Hepatocyte (in vitro differentiated cells): ENCODE measurements at regions not wholly inside any gene's neighbourhood (a gene's known extent, or its start where the extent isn't known, plus 50 kb on each side); places are given as distances from the start of the nearest gene placed in this dataset.

Experiments
- DNase-seq: peaks from one replicate; pipeline ENCODE4 v3.0.0-alpha.2; 2016; ENCODE audit warnings: low spot score
- H2AFZ ChIP-seq: fragments of 200-600 bp; sonication (generic); 2 replicates; pipeline ENCODE4 v1.6.0; 2016; ENCODE audit warnings: antibody characterized with exemption, mild to moderate bottlenecking
- H3K27ac ChIP-seq: fragments of 200-600 bp; sonication (generic); 2 replicates; pipeline ENCODE4 v1.5.1; 2016; ENCODE audit warnings: mild to moderate bottlenecking
- H3K27me3 ChIP-seq: fragments of 200-600 bp; sonication (generic); 2 replicates; pipeline ENCODE4 v1.6.1; 2016
- H3K36me3 ChIP-seq: fragments of 200-600 bp; sonication (generic); replicated peaks from 2 replicates; pipeline ENCODE4 v1.5.1; 2016; ENCODE audit warnings: low read depth; ENCODE audit not compliant: insufficient read depth
- H3K4me1 ChIP-seq: fragments of 200-600 bp; sonication (generic); 2 replicates; pipeline ENCODE4 v1.5.1; 2016; ENCODE audit warnings: mild to moderate bottlenecking, moderate library complexity; ENCODE audit not compliant: insufficient read depth
- H3K4me2 ChIP-seq: fragments of 200-600 bp; sonication (generic); 2 replicates; pipeline ENCODE4 v1.6.0; 2016
- H3K4me3 ChIP-seq: fragments of 200-600 bp; sonication (generic); 2 replicates; pipeline ENCODE4 v1.5.1; 2016; ENCODE audit warnings: mild to moderate bottlenecking
- H3K79me2 ChIP-seq: fragments of 200-600 bp; sonication (generic); 2 replicates; pipeline ENCODE4 v1.6.0; 2017; ENCODE audit warnings: mild to moderate bottlenecking
- H3K9me2 ChIP-seq: fragments of 200-600 bp; sonication (generic); replicated peaks from 2 replicates; pipeline ENCODE4 v1.6.0; 2017; ENCODE audit warnings: mild to moderate bottlenecking; ENCODE audit not compliant: insufficient read depth
- H3K9me3 ChIP-seq: fragments of 200-600 bp; sonication (generic); 2 replicates; pipeline ENCODE4 v1.5.1; 2016; ENCODE audit warnings: low read depth, mild to moderate bottlenecking
- H4K20me1 ChIP-seq: fragments of 200-600 bp; sonication (generic); 2 replicates; pipeline ENCODE4 v1.6.0; 2016; ENCODE audit warnings: mild to moderate bottlenecking; ENCODE audit not compliant: insufficient read depth, poor library complexity, severe bottlenecking
- CTCF ChIP-seq: fragments of 200-600 bp; sonication (generic); IDR thresholded peaks from 2 replicates; pipeline ENCODE4 v1.5.1; 2016; ENCODE audit warnings: antibody characterized with exemption, mild to moderate bottlenecking; ENCODE audit not compliant: poor library complexity
- EZH2 ChIP-seq: fragments of 200-600 bp; sonication (generic); IDR thresholded peaks from 2 replicates; pipeline ENCODE4 v1.6.1; 2016; ENCODE audit warnings: antibody characterized with exemption, mild to moderate bottlenecking, borderline replicate concordance
- EZH2phosphoT487 ChIP-seq: fragments of 200-600 bp; sonication (generic); IDR thresholded peaks from one replicate; pipeline ENCODE4 v1.6.1; 2018; ENCODE audit warnings: antibody characterized with exemption, mild to moderate bottlenecking, low read depth, moderate library complexity; ENCODE audit not compliant: unreplicated experiment, severe bottlenecking
- WGBS: methylation state at CpG from one replicate; pipeline ENCODE4 v1.1.6; 2016; ENCODE audit warnings: low lambda C conversion rate; ENCODE audit errors: missing lambda C conversion rate; 5-methylcytosine and 5-hydroxymethylcytosine counted together

GRCh38 chr1:38563942-38564735, 295.4 kb downstream of the RRAGC start:
- 79% methylated on average over 7 of the region's 7 CpGs for WGBS
- Histone ChIP-seq H3K36me3 (no peaks in the 10 kb centered on the region), H3K4me1 (peaks cover 4% of the 10 kb centered on the region), H3K4me2 (no peak overlapping the region), H3K9me3 (no peaks in the 10 kb centered on the region), H3K27ac (no peak overlapping the region), H3K79me2 (no peaks in the 10 kb centered on the region), H3K27me3 (peaks cover 40% of the 10 kb centered on the region), H2AFZ (no peak overlapping the region), H3K9me2 (no peaks in the 10 kb centered on the region), H4K20me1 (no peaks in the 10 kb centered on the region), H3K4me3 (no peak overlapping the region)
- no peak for DNase-seq
- TF ChIP-seq EZH2 (no peak), CTCF (no peak), EZH2phosphoT487 (no peak)

GRCh38 chr1:38561725-38562124, 297.8 kb downstream of the RRAGC start:
- Histone ChIP-seq H3K27me3 (peaks cover 56% of the 10 kb centered on the region), H3K4me1 (peaks cover 8% of the 10 kb centered on the region), H3K27ac (no peak overlapping the region), H3K9me2 (no peaks in the 10 kb centered on the region), H3K9me3 (no peaks in the 10 kb centered on the region), H4K20me1 (no peaks in the 10 kb centered on the region), H3K4me3 (no peak overlapping the region), H2AFZ (no peak overlapping the region), H3K4me2 (no peak overlapping the region), H3K36me3 (no peaks in the 10 kb centered on the region), H3K79me2 (no peaks in the 10 kb centered on the region)
- no peak for TF ChIP-seq CTCF
- TF ChIP-seq EZH2phosphoT487: no peak
- no peak for TF ChIP-seq EZH2
- DNase-seq: no peak
- 52% methylated on average over 12 of the region's 12 CpGs for WGBS

DNA sequence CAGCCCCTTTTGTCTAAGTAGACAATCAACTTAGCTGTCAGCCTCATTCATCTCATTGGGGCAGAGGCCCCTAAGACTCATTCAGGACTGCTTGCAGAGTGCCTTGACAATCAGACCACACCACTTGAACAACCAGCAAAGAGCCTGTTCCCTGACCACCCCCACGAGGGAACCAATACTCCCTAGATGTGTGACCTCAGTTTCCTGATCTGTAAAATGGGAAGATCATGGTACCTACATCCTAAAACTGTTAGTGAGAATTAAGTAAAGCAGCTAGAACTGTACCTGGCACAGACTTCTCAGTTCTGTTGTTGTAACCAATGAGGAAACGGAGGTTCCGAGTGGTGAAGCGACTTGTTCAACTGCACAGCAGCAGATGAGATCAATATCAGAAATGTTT, 298.5 kb downstream of the RRAGC start:
- Histone ChIP-seq H3K9me2 (no peaks in the 10 kb centered on the region), H3K27me3 (peaks cover 56% of the 10 kb centered on the region), H3K9me3 (no peaks in the 10 kb centered on the region), H3K36me3 (no peaks in the 10 kb centered on the region), H3K27ac (no peak overlapping the region), H3K4me3 (no peak overlapping the region), H3K79me2 (no peaks in the 10 kb centered on the region), H2AFZ (no peak overlapping the region), H3K4me2 (no peak overlapping the region), H3K4me1 (peaks cover 8% of the 10 kb centered on the region), H4K20me1 (no peaks in the 10 kb centered on the region)
- 76% methylated on average over 4 of the region's 4 CpGs for WGBS
- no peak for DNase-seq
- no peak for TF ChIP-seq EZH2phosphoT487
- no peak for TF ChIP-seq CTCF
- no peak for TF ChIP-seq EZH2
